ENCODE measurements at regions not wholly inside any gene's neighbourhood (a gene's known extent, or its start where the extent isn't known, plus 50 kb on each side); places are given as distances from the start of the nearest gene placed in this dataset.

DNA sequence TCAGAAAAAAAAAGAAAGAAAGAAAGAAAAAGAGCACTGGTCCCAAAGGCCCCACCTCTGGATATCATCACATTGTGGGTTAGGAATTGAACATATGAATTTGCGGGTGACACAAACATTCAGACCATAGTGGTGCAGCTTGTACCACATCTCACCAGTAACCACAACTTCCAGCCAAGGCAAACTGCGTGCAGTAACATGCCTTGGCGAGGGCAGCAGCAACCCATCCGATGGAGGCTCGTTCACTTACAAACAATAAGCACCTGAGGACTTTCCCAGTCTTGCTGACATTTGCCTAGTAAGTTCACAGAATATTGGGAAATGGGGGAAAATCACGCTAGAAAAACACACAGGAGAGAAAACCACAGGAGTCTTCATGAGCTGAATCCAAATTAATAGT is 508.1 kb downstream of the ZNF608 start:
- no peak for ATAC-seq
- intact Hi-C loops (cut with DNase I, micrococcal nuclease): no loop called here
- Mint-ChIP-seq H3K9me3 (ENCODE audit: low read depth) (no peaks in the 10 kb centered on the region), H3K4me3 (no peak overlapping the region), H3K27ac (no peak overlapping the region), H3K4me1 (no peaks in the 10 kb centered on the region), H3K27me3 (no peaks in the 10 kb centered on the region), H3K36me3 (ENCODE audit: low read depth) (no peaks in the 10 kb centered on the region)
- DNase-seq: no peak
- ChIA-PET CTCF (no interaction called here), POLR2A (no interaction called here)

- CTCF ChIA-PET: no interaction called here
- Mint-ChIP-seq H3K4me1 (no peaks in the 10 kb centered on the region), H3K36me3 (ENCODE audit: low read depth) (no peaks in the 10 kb centered on the region), H3K4me3 (no peak overlapping the region), H3K27me3 (no peaks in the 10 kb centered on the region), H3K27ac (no peak overlapping the region), H3K9me3 (ENCODE audit: low read depth) (no peaks in the 10 kb centered on the region)
- intact Hi-C loops (cut with DNase I, micrococcal nuclease): no loop called here
- POLR2A ChIA-PET: no interaction called here
- ATAC-seq: no peak
- DNase-seq: no peak
Measured at GRCh38 chr5:124237206-124237695, 509.2 kb downstream of the ZNF608 start.

DNA sequence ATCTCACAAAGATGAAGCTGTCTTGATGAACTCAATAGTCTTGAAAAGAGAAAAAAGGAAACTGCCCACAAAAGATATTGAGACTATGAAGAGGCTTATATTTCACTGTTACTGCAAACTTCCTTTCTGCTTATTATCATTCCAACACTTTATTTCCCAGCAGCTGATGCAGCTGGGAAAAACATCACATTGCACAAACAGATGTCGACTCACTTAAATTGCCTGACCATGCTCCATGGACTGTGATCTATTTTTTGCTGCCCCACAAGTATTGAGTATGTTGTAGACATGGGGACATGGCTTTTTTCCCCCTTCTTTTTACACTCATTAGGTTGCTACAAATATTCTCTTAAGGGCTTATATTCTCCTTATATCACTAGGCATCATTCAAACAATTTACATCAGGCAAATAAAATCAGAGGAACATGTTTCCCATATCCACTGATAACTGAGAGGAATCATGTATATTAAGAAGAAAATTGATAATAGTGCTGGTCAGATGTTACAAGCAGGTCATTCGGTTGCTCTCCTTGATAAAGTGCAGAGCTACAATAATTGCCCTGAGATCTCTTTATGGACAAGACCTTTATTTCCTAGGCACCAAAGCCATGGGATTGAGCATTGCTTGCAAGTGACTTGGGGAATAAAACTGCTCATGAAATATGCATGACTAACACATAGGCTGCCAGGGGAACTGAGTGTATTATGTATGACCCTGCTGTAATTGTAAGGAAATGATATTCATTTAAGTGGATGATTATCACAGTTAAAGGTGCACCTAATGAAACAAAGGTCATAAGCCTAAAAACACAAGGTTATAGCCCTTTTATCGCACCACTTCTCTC is 509.9 kb downstream of the ZNF608 start:
- CTCF ChIA-PET: no interaction called here
- POLR2A ChIA-PET: no interaction called here
- no peaks in the 10 kb centered on the region for H3K4me1 Mint-ChIP-seq

DNA sequence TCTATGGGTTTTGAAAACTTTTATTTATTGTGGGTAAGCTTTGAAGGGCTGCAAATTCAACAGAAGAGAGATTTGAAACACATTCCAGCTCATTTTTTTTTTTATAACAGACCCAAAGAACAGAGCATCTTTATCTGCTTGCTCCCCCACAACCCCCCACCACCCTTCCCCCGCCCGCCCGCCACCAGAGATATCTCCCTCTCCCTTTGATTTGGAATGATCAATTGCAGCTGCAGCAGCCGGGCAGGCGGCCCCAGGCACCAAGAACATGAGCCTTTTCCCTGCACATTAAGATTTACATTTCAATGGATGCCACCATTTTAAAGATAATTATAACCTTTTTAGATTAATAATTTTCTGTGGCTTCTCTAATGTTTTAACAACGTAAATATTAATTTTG is 510.9 kb downstream of the ZNF608 start:
- H3K4me1 Mint-ChIP-seq: no peaks in the 10 kb centered on the region
- no peaks in the 10 kb centered on the region for H3K9me3 Mint-ChIP-seq (ENCODE audit: low read depth)
- DNase-seq (no peak), ATAC-seq (no peak)
- no peak overlapping the region for H3K4me3 Mint-ChIP-seq
- H3K27ac Mint-ChIP-seq: no peak overlapping the region
- H3K36me3 Mint-ChIP-seq (ENCODE audit: low read depth): no peaks in the 10 kb centered on the region
- CTCF ChIA-PET: no interaction called here
- POLR2A ChIA-PET: no interaction called here
- intact Hi-C loops (cut with DNase I, micrococcal nuclease): no loop called here
- no peaks in the 10 kb centered on the region for H3K27me3 Mint-ChIP-seq

More for the DNA sequence above, 509.9 kb downstream of the ZNF608 start:
- intact Hi-C loops (cut with DNase I, micrococcal nuclease): no loop called here
- ATAC-seq: no peak
- Mint-ChIP-seq H3K36me3 (ENCODE audit: low read depth) (no peaks in the 10 kb centered on the region), H3K27me3 (no peaks in the 10 kb centered on the region), H3K4me3 (no peak overlapping the region), H3K27ac (no peak overlapping the region), H3K9me3 (ENCODE audit: low read depth) (no peaks in the 10 kb centered on the region)
- DNase-seq: no peak

- ChIA-PET CTCF (no interaction called here), POLR2A (no interaction called here)
- no peaks in the 10 kb centered on the region for H3K4me1 Mint-ChIP-seq
- no peaks in the 10 kb centered on the region for H3K36me3 Mint-ChIP-seq (ENCODE audit: low read depth)
- no peak for ATAC-seq
- no peak overlapping the region for H3K27ac Mint-ChIP-seq
- H3K4me3 Mint-ChIP-seq: no peak overlapping the region
- H3K9me3 Mint-ChIP-seq (ENCODE audit: low read depth): peaks cover 2% of the 10 kb centered on the region
- DNase-seq: no peak
- intact Hi-C loops (cut with DNase I, micrococcal nuclease): no loop called here
- H3K27me3 Mint-ChIP-seq: peaks cover 1% of the 10 kb centered on the region
Measured at GRCh38 chr5:124234770-124235562, 511.5 kb downstream of the ZNF608 start.

- peaks cover 2% of the 10 kb centered on the region for H3K9me3 Mint-ChIP-seq (ENCODE audit: low read depth)
- CTCF ChIA-PET: no interaction called here
- POLR2A ChIA-PET: no interaction called here
- ATAC-seq (no peak), DNase-seq (no peak)
- H3K27me3 Mint-ChIP-seq: peaks cover 1% of the 10 kb centered on the region
- H3K4me1 Mint-ChIP-seq: no peaks in the 10 kb centered on the region
- intact Hi-C loops (cut with DNase I, micrococcal nuclease): no loop called here
- no peak overlapping the region for H3K27ac Mint-ChIP-seq
- H3K4me3 Mint-ChIP-seq: no peak overlapping the region
- no peaks in the 10 kb centered on the region for H3K36me3 Mint-ChIP-seq (ENCODE audit: low read depth)
Measured at GRCh38 chr5:124234022-124234769, 512.2 kb downstream of the ZNF608 start.

DNA sequence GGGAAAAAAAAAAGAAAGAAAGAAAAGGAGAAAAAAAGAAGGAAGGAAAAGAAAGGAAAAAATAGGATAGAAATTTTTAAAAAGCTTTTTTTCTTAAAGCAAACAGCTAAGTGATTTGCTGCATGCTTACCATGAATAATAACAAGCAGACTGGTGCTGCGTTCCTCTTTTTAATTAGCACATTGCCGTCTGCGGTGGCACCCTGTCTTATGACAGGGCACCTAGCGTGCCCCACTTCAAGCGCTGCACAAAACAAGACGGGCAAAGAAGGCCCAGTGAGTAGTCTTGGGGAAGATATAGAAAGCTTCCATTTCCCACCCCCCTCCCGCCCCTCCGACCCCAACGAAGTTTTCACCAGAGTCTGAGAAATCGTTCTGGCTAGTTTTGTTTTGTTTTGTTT is 513.9 kb downstream of the ZNF608 start:
- CTCF ChIA-PET: interaction anchor here (0.6 kb wide), 1 partner anchor 408 kb away, joined by 3 read pairs; no protein-coding TSS in a partner anchor

DNA sequence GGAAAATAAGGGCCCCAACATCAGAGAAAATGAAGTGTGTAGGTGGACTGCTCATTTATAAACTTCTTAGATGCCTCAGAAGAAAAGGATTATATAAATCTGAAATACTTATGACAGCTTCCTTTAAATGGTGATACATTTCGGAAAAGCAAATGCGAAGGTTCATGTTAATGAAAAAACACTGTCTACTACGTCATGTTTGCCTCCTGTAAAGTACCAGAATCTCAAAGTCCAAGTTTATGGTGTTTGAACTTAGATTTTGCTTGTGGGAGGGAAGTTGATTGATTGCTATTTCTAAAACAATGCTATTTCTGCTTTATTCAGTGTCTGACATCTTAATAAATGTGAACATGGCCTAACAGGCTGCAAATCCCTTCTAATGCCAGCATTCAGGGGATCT is 514.6 kb downstream of the ZNF608 start:
- ATAC-seq (no peak), DNase-seq (no peak)
- no peaks in the 10 kb centered on the region for H3K36me3 Mint-ChIP-seq (ENCODE audit: low read depth)
- peaks cover 1% of the 10 kb centered on the region for H3K27me3 Mint-ChIP-seq
- no peaks in the 10 kb centered on the region for H3K4me1 Mint-ChIP-seq
- no peak overlapping the region for H3K4me3 Mint-ChIP-seq
- POLR2A ChIA-PET: no interaction called here
- CTCF ChIA-PET: no interaction called here
- no peak overlapping the region for H3K27ac Mint-ChIP-seq
- peaks cover 2% of the 10 kb centered on the region for H3K9me3 Mint-ChIP-seq (ENCODE audit: low read depth)
- intact Hi-C loops (cut with DNase I, micrococcal nuclease): no loop called here

More for the DNA sequence above, 513.9 kb downstream of the ZNF608 start:
- POLR2A ChIA-PET: no interaction called here
- DNase-seq (no peak), ATAC-seq (no peak)
- Mint-ChIP-seq H3K9me3 (ENCODE audit: low read depth) (peaks cover 2% of the 10 kb centered on the region), H3K27ac (no peak overlapping the region), H3K4me3 (no peak overlapping the region), H3K27me3 (peaks cover 1% of the 10 kb centered on the region), H3K36me3 (ENCODE audit: low read depth) (no peaks in the 10 kb centered on the region), H3K4me1 (no peaks in the 10 kb centered on the region)
- intact Hi-C loops (cut with DNase I, micrococcal nuclease): no loop called here

- Mint-ChIP-seq H3K4me3 (no peak overlapping the region), H3K27ac (no peak overlapping the region), H3K9me3 (ENCODE audit: low read depth) (peaks cover 2% of the 10 kb centered on the region), H3K36me3 (ENCODE audit: low read depth) (no peaks in the 10 kb centered on the region), H3K4me1 (no peaks in the 10 kb centered on the region), H3K27me3 (peaks cover 1% of the 10 kb centered on the region)
- DNase-seq (no peak), ATAC-seq (no peak)
- CTCF ChIA-PET: no interaction called here
- POLR2A ChIA-PET: no interaction called here
- intact Hi-C loops (cut with DNase I, micrococcal nuclease): no loop called here
Measured at GRCh38 chr5:124231230-124231629, 515.2 kb downstream of the ZNF608 start.

- DNase-seq (no peak), ATAC-seq (no peak)
- ChIA-PET CTCF (no interaction called here), POLR2A (no interaction called here)
- Mint-ChIP-seq H3K9me3 (ENCODE audit: low read depth) (peaks cover 2% of the 10 kb centered on the region), H3K27ac (no peak overlapping the region), H3K4me1 (no peaks in the 10 kb centered on the region), H3K4me3 (no peak overlapping the region), H3K36me3 (ENCODE audit: low read depth) (no peaks in the 10 kb centered on the region), H3K27me3 (peaks cover 1% of the 10 kb centered on the region)
- intact Hi-C loops (cut with DNase I, micrococcal nuclease): no loop called here
Measured at GRCh38 chr5:124230456-124230855, 516.0 kb downstream of the ZNF608 start.

- no peaks in the 10 kb centered on the region for H3K4me1 Mint-ChIP-seq
- peaks cover 2% of the 10 kb centered on the region for H3K9me3 Mint-ChIP-seq (ENCODE audit: low read depth)
- CTCF ChIA-PET: no interaction called here
- intact Hi-C loops (cut with DNase I, micrococcal nuclease): no loop called here
- POLR2A ChIA-PET: no interaction called here
- no peaks in the 10 kb centered on the region for H3K36me3 Mint-ChIP-seq (ENCODE audit: low read depth)
- H3K4me3 Mint-ChIP-seq: no peak overlapping the region
- H3K27me3 Mint-ChIP-seq: peaks cover 1% of the 10 kb centered on the region
- ATAC-seq (no peak), DNase-seq (no peak)
- no peak overlapping the region for H3K27ac Mint-ChIP-seq
Measured at GRCh38 chr5:124229352-124229751, 517.1 kb downstream of the ZNF608 start.

Data from activated CD4-positive, alpha-beta T cell treated with anti-CD3 and anti-CD28 coated beads for 36 hours (primary cell).